ENCODE measurements at regions not wholly inside any gene's neighbourhood (a gene's known extent, or its start where the extent isn't known, plus 50 kb on each side); places are given as distances from the start of the nearest gene placed in this dataset.
A peak's percentile ranks its signal among the peaks of the same experiment; 100 is the strongest.

- TF ChIP-seq LEF1 (IDR thresholded peaks at IDR 0.05; ENCODE audit: borderline replicate concordance) (no peak), ZNF384 (IDR thresholded peaks at IDR 0.05) (no peak), L3MBTL2 (conservative IDR thresholded peaks at IDR 0.05) (no peak), FOXM1 (IDR thresholded peaks at IDR 0.05; ENCODE audit: borderline replicate concordance) (no peak), FOXA1 (IDR thresholded peaks at IDR 0.05) (no peak), TARDBP (IDR thresholded peaks at IDR 0.05) (no peak), ELF4 (IDR thresholded peaks at IDR 0.05) (no peak), NFRKB (IDR thresholded peaks at IDR 0.05) (no peak), FOXK2 (IDR thresholded peaks at IDR 0.05) (no peak), CTBP1 (IDR thresholded peaks at IDR 0.05; ENCODE audit: borderline replicate concordance) (no peak), HDGF (IDR thresholded peaks at IDR 0.05; ENCODE audit: borderline replicate concordance) (no peak), BHLHE40 (IDR thresholded peaks at IDR 0.05; ENCODE audit: borderline replicate concordance) (no peak)
- POLR2A ChIA-PET = no interaction called here
- no peak for DNase-seq (ENCODE audit: extremely low spot score)
- CTCF ChIA-PET = no interaction called here
Observed at GRCh38 chr2:16034975-16035746, 94.8 kb downstream of the MYCN start.

DNA sequence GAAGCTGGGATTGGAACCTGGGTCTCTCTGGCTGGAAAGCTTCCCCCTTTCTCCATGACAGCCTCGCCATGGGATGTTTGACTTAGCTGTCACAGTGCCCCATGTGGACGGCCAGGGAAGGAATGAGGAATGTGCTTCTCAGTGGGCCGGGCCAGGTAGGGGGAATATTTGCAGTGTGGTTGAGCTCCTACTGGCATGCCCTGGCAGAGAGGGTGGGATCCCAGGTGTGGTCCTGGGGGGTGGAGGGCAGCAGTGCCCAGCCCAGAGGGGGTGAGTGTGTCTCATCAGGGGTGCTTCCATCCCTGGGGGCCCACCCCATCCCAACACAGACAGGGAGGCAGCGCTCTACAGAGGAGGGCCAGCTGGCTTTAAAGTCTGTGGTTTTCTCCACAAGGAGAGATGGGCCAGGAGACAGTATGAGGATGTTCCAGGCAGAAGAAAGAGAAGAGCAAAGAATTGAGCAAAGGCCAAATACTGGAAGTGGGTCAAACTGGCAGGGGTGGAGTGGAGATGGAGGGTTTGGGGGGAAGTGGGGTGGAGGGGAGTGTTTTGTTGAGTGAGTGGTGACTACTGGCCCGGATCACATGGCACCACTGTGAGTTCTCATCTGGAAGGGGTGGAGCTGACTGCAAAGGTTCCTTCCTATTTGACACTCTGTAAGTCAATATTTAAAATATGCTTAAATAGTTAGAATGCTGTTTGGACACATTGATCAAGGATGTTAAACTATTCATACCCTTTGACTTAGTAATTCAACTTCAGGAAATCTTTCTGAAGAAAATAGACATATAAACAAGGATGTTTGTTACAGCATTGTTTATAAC lies 94.0 kb downstream of the MYCN start:
- ChIA-PET CTCF (interaction anchor here (0.6 kb wide), 1 partner anchor 244 kb away, joined by 3 read pairs; no protein-coding TSS in a partner anchor), POLR2A (no interaction called here)
- TF ChIP-seq FOXM1 (IDR thresholded peaks at IDR 0.05; ENCODE audit: borderline replicate concordance) = no peak
- TF ChIP-seq ARNT (IDR thresholded peaks at IDR 0.05) = no peak
- no peak for TF ChIP-seq NFRKB (IDR thresholded peaks at IDR 0.05)
- DNase-seq (ENCODE audit: extremely low spot score) = peak; percentile 48

DNA sequence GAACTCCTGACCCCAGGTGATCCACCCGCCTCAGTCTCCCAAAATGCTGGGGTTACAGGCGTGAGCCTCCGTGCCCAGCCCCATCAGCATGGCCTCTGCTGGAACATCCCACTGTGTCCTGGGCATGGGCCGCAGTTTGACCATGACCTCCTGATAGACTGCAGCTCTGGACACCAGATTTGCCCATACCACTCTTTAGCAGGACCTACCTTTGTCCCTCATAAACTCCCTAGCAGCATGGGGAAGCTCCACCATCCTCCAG lies 92.6 kb downstream of the MYCN start:
- no peak for DNase-seq (ENCODE audit: extremely low spot score)
- CTCF ChIA-PET = no interaction called here
- POLR2A ChIA-PET = no interaction called here
- TF ChIP-seq PKNOX1 (IDR thresholded peaks at IDR 0.05) (no peak), ARNT (IDR thresholded peaks at IDR 0.05) (no peak), FOXM1 (IDR thresholded peaks at IDR 0.05; ENCODE audit: borderline replicate concordance) (no peak), ELF4 (IDR thresholded peaks at IDR 0.05) (no peak), SP1 (IDR thresholded peaks at IDR 0.05) (no peak), CTBP1 (IDR thresholded peaks at IDR 0.05; ENCODE audit: borderline replicate concordance) (no peak), TARDBP (IDR thresholded peaks at IDR 0.05) (no peak), FOXA1 (IDR thresholded peaks at IDR 0.05) (no peak), L3MBTL2 (conservative IDR thresholded peaks at IDR 0.05) (no peak), FOXK2 (IDR thresholded peaks at IDR 0.05) (no peak)

DNA sequence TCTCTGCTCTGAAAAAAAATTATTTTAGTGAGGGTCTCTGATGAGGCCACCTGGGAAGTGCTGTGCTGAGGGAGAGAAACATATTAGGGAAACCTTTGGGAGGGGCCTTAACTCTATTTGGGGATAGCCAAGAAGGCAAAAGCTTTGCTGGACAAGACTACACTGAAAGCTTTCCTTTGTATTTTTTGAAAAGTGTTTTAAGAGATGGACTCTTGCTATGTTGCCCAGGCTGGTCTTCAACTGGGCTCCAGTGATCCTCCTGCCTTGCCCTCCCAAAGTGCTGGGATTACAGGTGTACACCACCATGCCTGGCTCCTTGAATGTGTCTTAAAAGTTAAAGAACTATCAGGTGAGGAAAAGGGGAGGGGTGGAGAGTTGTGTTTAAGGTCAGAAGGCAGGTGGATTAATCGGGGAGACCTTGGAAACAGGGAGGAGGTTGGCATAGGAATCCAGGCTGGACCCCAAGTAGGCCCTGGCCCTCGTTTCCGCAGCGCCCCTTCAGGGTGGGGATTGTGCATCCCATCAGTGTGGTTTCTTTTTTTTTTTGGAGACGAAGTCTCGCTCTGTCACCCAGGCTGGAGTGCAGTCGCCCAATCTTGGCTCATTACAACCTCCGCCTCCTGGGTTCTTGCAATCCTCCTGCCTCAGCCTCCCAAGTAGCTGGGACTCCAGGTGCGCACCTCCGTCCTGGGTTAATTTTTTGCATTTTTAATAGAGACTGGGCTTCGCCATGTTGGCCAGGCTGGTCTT lies 92.1 kb downstream of the MYCN start:
- ChIA-PET CTCF (no interaction called here), POLR2A (no interaction called here)
- TF ChIP-seq BHLHE40 (IDR thresholded peaks at IDR 0.05; ENCODE audit: borderline replicate concordance) (no peak), ZNF384 (IDR thresholded peaks at IDR 0.05) (no peak), SUZ12 (IDR thresholded peaks at IDR 0.05) (no peak), L3MBTL2 (conservative IDR thresholded peaks at IDR 0.05) (no peak), FOXK2 (IDR thresholded peaks at IDR 0.05) (no peak), PKNOX1 (IDR thresholded peaks at IDR 0.05) (no peak), CTBP1 (IDR thresholded peaks at IDR 0.05; ENCODE audit: borderline replicate concordance) (no peak), FOXM1 (IDR thresholded peaks at IDR 0.05; ENCODE audit: borderline replicate concordance) (no peak), FOXA1 (IDR thresholded peaks at IDR 0.05) (no peak), ARNT (IDR thresholded peaks at IDR 0.05) (no peak), HDGF (IDR thresholded peaks at IDR 0.05; ENCODE audit: borderline replicate concordance) (no peak), NFRKB (IDR thresholded peaks at IDR 0.05) (no peak), LEF1 (IDR thresholded peaks at IDR 0.05; ENCODE audit: borderline replicate concordance) (no peak), ELF4 (IDR thresholded peaks at IDR 0.05) (no peak), SP1 (IDR thresholded peaks at IDR 0.05) (no peak)
- DNase-seq (ENCODE audit: extremely low spot score) = no peak

GRCh38 chr2:16031848-16032159 lies 91.5 kb downstream of the MYCN start:
- POLR2A ChIA-PET = no interaction called here
- no peak for TF ChIP-seq NFRKB (IDR thresholded peaks at IDR 0.05)
- TF ChIP-seq FOXK2 (IDR thresholded peaks at IDR 0.05) = no peak
- no peak for TF ChIP-seq ZNF384 (IDR thresholded peaks at IDR 0.05)
- no peak for TF ChIP-seq FOXA1 (IDR thresholded peaks at IDR 0.05)
- TF ChIP-seq SP1 (IDR thresholded peaks at IDR 0.05) = no peak
- TF ChIP-seq TARDBP (IDR thresholded peaks at IDR 0.05) = no peak
- TF ChIP-seq FOXM1 (IDR thresholded peaks at IDR 0.05; ENCODE audit: borderline replicate concordance) = no peak
- no peak for TF ChIP-seq PKNOX1 (IDR thresholded peaks at IDR 0.05)
- no peak for TF ChIP-seq BHLHE40 (IDR thresholded peaks at IDR 0.05; ENCODE audit: borderline replicate concordance)
- TF ChIP-seq SUZ12 (IDR thresholded peaks at IDR 0.05) = no peak
- no peak for TF ChIP-seq CTBP1 (IDR thresholded peaks at IDR 0.05; ENCODE audit: borderline replicate concordance)
- no peak for TF ChIP-seq L3MBTL2 (conservative IDR thresholded peaks at IDR 0.05)
- TF ChIP-seq HDGF (IDR thresholded peaks at IDR 0.05; ENCODE audit: borderline replicate concordance) = no peak
- no peak for TF ChIP-seq ARNT (IDR thresholded peaks at IDR 0.05)
- no peak for TF ChIP-seq ELF4 (IDR thresholded peaks at IDR 0.05)
- no peak for TF ChIP-seq LEF1 (IDR thresholded peaks at IDR 0.05; ENCODE audit: borderline replicate concordance)
- CTCF ChIA-PET = no interaction called here
- DNase-seq (ENCODE audit: extremely low spot score) = no peak
